ENCODE measurements at regions not wholly inside any gene's neighbourhood (a gene's known extent, or its start where the extent isn't known, plus 50 kb on each side); places are given as distances from the start of the nearest gene placed in this dataset.

DNA sequence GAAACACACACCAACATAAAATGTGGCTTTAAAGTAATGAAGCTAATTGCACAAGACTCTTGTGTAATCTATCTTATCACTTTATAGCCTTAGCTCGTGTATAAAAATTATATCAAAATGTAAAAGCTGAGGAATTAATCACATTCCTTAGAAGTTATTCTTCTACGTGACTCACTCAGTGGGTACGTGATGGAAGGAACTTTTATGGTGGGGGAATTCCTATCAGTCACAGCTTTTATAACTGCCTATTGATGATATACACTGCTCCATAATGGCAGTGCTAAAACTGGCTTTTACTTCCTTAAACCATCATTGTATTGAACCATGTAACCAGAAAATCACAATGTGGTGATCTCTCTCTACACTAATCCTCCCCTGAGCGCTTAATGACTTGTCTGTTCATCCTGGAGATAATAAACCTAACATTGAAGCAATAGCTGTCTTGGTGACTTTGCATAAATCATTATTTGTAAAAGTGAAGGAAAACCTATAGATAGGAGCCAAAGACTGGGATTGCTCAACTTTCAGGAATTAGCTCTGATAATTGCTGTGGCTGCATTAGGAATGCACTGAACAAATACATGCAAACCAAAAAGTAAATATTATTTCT is 276.7 kb downstream of the GBA3 start:
- DNase-seq (ENCODE audit: low read depth, low spot score): no peak

DNA sequence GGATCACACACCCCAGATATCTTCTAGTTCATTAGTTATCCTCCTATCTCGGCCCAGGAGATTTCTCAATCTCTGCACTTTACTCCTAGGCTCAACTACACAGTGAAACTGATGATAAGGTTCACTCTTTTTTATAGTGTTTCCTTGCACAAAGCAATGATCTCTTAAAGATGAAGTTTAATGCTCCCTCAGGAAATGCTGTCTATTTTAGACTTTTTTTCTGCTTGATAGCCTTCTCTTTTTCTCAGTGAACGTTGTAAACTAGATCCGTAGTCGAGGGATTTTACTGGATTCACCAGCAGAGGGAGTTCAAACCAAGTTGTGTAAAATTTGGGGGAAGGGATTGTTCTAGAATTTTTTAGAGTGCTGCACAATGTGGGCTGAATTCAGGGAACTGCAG is 269.6 kb downstream of the GBA3 start:
- DNase-seq (ENCODE audit: low read depth, low spot score): no peak

DNA sequence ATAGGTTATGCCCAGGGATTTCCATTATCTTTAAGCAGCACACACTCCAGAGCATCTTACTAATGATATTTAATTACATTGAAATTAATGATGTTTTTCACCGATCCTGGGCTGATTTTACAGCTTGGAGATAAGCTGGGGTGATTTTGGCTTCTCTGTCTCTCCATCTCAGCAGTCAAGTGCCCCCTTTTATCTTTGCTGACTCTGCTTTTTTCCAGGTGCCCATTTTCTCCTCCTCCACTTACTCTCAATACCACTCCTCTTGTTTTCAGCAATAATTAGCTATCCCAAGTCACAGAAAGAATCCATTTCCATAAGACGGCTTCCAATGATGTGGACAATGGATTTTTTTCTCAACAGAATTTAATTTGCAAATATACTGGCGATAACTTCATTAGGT is 266.7 kb downstream of the GBA3 start:
- no peak for DNase-seq (ENCODE audit: low read depth, low spot score)

GRCh38 chr4:22957774-22958309 is 265.1 kb downstream of the GBA3 start:
- no peak for DNase-seq (ENCODE audit: low read depth, low spot score)

DNA sequence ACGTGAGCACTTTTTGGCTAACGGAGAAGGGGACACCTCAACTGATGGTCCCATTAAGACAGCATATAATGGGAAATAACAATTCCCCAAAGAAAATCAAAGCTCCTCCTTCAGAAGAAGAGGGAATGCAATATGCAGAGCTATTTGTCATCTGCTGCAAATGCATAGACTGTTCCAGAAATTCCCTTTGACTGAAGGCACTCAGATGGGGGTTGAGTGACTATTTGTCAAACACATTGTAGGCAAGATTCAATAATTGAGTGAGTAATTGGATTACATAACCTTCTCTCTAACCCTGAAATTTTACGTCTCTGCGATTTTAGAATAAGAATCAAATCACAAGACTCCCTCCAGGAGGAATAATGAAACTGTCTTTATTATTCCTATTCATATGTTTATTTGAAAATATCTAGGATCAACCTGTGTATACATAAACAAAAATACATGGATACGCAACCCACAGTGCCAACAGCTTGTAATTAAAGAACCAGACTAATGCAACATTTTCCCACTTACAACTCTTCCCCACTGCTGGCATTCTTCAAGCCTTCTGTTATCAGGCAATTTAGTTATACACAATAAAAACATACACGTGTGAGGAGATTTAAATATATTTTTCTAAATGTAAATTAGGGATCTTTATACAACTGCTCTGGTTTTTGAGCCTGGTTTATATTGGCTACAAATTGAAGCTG is 256.6 kb downstream of the GBA3 start:
- DNase-seq (ENCODE audit: low read depth, low spot score): no peak

DNA sequence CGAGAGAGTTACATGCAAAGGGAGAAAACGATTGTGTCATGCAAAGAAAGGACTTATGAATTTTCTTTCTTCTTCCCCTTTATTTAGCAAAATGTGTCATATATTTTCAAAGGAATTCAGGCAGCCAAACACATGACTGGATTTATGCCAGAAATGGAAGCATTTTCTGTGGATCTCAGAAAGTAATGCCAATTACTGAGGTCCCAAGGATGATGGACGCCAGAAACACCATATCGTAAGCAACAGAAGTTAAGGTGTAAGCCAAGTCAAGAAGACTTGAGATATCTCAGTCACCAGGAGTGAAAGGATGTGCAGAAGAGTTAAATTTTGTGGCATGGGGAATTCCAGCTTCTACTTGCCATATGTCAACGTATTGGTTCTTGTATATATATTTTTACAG is 255.1 kb downstream of the GBA3 start:
- DNase-seq (ENCODE audit: low read depth, low spot score): no peak

DNA sequence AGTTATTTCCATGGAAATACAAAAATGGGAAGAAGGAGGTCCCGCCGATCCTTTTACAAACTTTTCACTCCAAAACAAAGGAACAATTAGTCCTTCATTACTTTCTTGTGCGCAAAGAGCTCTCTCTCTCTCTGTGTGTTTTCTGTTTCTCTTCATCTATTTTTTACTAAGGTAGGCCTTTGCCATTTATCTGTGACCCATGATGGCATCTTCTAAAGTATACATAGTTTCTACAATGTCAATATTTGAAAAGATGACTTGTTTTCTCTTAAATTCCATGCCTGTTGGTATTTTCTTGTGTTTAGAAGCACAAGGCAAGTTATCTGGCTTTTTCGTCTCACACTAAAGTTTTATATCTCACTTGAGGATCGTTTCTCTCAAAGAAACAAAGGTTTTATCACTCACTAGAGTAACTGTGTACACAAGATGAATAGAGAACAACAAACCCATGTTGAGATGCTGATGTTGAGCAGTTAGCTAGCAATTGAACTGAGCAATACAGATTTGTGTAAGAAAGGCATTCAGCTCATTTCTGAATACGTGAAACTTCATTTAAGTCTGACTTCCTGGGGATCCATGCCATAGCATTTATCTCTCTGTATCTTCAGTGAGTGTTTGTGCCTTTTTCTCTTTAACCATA is 250.3 kb downstream of the GBA3 start:
- DNase-seq (ENCODE audit: low read depth, low spot score): no peak

DNA sequence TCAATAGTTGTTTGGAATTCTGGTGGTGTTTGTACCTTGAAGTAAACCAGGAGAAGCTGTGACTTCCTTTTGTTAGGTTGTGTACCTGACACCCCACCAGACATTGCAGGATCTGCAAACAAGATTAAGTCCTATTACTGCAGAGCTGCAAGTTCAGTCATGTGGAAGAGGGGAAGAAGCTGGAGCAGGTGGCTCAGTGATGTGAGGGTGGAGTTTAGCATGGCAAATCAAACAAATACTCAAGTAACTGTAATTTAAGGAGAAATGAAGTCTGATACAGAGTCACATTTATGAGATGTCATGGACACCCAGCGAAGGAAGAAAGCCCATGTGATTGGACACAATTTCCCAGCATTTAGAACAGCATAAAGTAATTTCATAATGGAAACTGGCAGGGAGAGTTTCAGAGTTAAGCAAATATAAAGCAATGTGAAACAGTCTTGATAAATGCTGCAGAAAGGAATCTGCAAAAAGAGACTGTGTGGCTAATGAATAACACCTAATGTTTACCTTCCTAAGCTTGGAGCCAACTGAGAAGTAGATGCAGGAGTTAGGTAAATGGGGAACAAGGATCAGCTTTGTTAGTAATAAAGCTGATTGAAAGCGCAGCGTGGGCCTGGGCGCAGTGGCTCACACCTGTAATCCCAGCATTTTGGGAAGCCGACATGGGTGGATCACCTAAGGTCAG is 249.1 kb downstream of the GBA3 start:
- no peak for DNase-seq (ENCODE audit: low read depth, low spot score)

GRCh38 chr4:22932326-22932725 is 239.6 kb downstream of the GBA3 start:
- no peak for DNase-seq (ENCODE audit: low read depth, low spot score)

GRCh38 chr4:22922426-22922825 is 229.7 kb downstream of the GBA3 start:
- DNase-seq (ENCODE audit: low read depth, low spot score): no peak

GRCh38 chr4:22921936-22922335 is 229.2 kb downstream of the GBA3 start:
- no peak for DNase-seq (ENCODE audit: low read depth, low spot score)

DNA sequence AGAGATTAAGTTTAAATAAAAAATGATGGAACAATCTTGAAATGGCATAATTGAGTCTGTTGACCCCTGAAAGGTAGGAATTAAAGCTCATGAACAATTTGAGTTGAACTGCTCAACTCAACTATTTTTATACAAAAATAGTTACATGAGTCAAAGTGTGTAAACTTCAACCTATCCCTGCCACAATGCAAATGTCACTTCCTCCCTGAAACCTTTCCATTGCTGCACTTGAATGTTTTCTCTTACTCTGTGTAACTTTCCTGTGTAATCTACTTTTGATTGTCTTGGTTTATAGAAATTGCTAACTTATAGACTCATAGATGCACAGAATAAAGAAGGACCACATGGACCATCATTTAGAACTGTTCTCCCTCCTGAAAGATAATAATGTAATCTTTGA is 218.5 kb downstream of the GBA3 start:
- no peak for DNase-seq (ENCODE audit: low read depth, low spot score)

DNA sequence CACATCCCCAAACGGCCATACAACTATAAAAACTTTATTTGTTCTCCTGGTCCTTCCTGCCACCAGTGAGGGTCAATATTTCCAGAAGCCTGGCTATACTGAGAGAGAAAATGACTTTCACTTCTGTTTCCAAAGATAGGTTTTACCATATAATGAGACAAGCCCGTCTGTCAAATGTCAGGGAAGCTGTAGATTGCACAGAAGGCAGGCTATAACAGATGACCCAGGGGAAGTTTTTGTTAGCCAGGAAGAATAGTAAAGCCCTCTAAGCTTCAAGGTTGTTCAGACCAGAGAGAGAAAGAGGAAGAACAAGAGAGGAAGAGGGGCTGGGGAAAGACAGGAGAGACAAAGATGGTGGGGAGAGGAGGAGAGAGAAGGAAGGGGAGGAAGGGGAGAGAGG is 217.5 kb downstream of the GBA3 start:
- DNase-seq (ENCODE audit: low read depth, low spot score): no peak

DNA sequence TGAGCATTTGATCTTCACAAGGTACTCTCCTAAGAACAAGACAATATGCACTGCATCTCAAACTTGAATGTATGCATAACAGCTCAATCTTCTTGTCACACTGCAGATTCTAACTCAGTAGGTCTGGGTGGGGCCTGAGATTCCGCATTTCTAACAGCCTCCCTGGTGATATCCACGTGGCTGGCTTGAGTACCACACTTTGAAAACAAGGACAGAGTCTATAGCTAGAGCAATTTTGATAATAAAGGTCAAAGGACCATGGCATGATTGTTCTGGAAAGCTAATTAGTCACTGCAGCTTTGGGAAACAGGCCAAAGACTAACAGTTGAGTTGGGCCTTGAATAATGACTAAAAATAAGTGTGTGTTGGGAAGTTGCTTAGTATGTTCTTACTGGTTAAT is 213.3 kb downstream of the GBA3 start:
- no peak for DNase-seq (ENCODE audit: low read depth, low spot score)

GRCh38 chr4:22903913-22904312 is 211.2 kb downstream of the GBA3 start:
- no peak for DNase-seq (ENCODE audit: low read depth, low spot score)

DNA sequence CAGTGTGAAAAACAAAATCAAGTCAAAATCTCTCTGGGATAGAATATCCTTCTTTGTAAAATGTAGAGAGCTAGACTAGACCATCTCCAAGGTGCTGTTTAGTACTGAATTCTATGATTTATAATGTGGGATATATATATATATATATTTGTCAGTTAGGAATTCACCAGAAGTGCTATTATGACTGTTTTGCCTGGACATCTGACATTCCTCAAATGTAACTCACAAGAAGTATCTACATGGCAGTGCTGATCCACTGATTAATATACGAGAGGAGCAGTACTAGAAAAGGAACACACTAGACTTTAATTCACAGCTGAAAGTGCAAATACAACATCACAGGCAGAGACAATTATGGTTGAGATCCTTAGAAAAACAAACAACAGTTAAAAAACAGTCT is 208.9 kb downstream of the GBA3 start:
- no peak for DNase-seq (ENCODE audit: low read depth, low spot score)

DNA sequence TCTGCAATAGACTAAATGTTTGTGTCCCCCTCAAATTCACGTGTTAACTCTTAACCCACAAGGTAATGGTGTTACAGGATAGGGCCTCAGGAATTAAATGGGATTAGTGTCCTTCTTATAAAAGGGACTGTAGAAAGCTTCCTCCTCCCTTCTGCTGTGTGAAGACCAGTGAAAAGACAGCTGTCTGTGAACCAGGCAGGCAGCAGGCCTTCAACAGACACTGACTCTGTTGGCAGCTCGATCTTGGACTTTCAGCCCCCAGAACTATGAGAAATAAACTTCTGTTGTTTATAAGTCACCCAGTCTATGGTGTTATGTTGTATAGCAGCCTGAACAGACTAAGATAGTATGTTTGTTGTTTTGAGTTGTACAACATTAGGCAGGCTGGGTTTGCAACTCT is 208.1 kb downstream of the GBA3 start:
- no peak for DNase-seq (ENCODE audit: low read depth, low spot score)

DNA sequence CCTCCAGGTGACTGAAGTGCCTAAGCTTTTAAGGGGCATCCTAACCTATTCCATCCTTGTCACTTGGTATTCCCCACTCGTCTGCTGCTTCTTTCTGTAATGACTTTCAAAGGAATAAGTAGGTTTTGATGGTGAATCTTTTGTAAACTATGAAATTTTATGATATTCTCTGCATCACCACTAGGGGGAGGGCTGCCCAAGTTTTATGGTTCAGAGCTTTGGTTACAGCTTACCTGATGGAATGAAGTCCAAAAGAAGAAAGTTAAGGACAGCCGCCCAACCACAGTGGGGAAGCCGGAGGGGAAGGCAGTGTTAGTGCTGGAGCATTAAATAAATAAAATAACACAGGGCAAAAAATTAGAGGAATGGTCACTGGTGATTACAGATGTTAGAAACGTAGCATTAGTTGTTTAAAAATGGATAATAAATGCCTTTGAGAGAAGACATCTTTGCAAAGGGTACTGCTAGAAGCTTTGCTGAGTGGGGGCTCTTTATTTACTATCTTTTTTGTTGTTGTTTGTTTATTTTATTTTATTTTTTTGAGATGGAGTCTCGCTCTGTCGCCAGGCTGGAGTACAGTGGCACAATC is 204.9 kb downstream of the GBA3 start:
- DNase-seq (ENCODE audit: low read depth, low spot score): no peak

GRCh38 chr4:22895482-22895881 is 202.7 kb downstream of the GBA3 start:
- DNase-seq (ENCODE audit: low read depth, low spot score): no peak

- DNase-seq (ENCODE audit: low read depth, low spot score): no peak
Observed at GRCh38 chr4:22884157-22884556, 191.4 kb downstream of the GBA3 start.

DNA sequence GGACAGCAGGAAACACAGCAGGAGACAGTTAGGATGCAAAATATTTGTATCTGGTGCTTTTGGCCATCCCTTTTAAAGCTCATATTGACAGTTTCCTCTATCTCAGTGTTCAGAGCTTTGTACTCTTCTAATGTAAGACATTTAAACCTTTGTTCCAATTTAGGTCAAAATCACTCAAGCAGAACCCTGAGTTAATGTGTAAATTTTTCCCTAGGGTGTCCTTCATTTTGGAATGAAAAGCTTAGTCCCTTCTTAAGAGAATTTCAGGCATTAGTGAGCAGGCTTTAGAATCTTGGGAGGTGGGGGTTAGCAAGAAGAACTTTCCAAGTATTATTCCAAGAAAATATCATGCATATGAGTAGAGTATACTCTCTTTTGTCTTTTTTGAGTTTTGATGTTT is 188.7 kb downstream of the GBA3 start:
- no peak for DNase-seq (ENCODE audit: low read depth, low spot score)

DNA sequence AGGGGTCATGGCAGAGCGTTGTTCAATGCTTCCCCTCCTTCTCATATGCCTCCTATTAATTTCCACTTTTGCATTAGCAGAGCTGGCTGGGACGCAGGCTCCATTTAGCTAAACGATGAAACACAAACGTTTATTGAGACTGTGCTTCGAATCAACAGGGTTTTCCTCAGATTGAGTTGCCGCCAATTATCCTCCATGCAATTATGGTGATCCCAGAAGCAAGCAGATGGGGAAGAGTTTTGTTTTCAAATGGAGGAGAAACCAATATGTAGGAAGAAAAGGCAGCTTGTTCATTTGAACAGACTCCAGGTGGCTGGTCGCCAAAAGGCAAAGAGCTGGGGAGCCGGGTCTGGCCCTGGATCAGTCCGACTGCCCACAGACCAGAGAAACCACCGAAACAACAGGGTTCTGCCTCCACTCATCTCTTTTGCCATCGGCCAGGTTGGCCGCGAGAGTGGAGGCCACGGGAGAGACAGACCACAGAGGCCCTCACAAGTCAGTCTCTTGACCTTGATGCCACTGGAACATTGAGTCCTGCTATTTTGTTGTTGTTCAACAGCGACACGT is 184.8 kb downstream of the GBA3 start:
- DNase-seq (ENCODE audit: low read depth, low spot score): no peak
